ENCODE measurements at regions not wholly inside any gene's neighbourhood (a gene's known extent, or its start where the extent isn't known, plus 50 kb on each side); places are given as distances from the start of the nearest gene placed in this dataset.

DNA sequence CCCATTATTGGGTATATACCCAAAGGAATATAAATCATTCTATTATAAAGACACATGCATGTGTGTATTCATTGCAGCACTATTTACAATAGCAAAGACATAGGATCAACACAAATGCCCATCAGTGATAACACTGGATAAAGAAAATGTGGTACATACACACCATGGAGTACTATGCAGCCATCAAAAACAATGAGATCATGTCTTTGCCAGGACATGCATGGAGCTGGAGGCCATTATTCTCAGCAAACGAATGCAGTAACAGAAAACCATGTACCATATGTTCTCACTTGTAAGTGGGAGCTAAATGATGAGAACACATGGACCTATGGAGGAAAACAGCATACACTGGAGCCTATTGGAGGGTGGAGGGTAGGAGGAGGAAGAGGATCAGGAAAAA is 402.4 kb downstream of the CSNK1G3 start:
- Histone ChIP-seq H3K4me3 (ENCODE audit: low read depth in 1 of 3, low read length in 3 of 3) (no peak overlapping the region), H3K27ac (ENCODE audit: low read depth in 1 of 2, low read length in 2 of 2) (no peak overlapping the region)

GRCh38 chr5:123907349-123907748 is 395.4 kb downstream of the CSNK1G3 start:
- H3K36me3 ChIP-seq (ENCODE audit: control insufficient read depth in 4 of 4, insufficient read depth in 3 of 4, low read depth in 1 of 4, low read length in 3 of 4), result no peaks in the 10 kb centered on the region
- no peak for TF ChIP-seq FOXA1 (IDR thresholded peaks at IDR 0.05)
- TF ChIP-seq, protein P1, sequence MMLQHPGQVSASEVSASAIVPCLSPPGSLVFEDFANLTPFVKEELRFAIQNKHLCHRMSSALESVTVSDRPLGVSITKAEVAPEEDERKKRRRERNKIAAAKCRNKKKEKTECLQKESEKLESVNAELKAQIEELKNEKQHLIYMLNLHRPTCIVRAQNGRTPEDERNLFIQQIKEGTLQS (IDR thresholded peaks at IDR 0.05), result no peak
- no peak for TF ChIP-seq RXRA (IDR thresholded peaks at IDR 0.05)
- TF ChIP-seq NR2F2 (IDR thresholded peaks at IDR 0.05), result no peak
- TF ChIP-seq, protein P2, sequence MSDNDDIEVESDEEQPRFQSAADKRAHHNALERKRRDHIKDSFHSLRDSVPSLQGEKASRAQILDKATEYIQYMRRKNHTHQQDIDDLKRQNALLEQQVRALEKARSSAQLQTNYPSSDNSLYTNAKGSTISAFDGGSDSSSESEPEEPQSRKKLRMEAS (IDR thresholded peaks at IDR 0.05), result no peak
- H3K9ac ChIP-seq (ENCODE audit: low read depth in 1 of 2, low read length in 2 of 2), result no peak overlapping the region
- no peak overlapping the region for H3K4me3 ChIP-seq (ENCODE audit: low read depth in 1 of 3, low read length in 3 of 3)
- H3K9me3 ChIP-seq (ENCODE audit: control insufficient read depth in 4 of 4, low read length in 3 of 4), result no peaks in the 10 kb centered on the region
- no peaks in the 10 kb centered on the region for H3K27me3 ChIP-seq (ENCODE audit: control insufficient read depth in 4 of 4, insufficient read depth in 4 of 4, low read length in 3 of 4)
- no peak for DNase-seq (ENCODE audit: low spot score)
- H3K4me1 ChIP-seq (ENCODE audit: control insufficient read depth in 4 of 4, insufficient read depth in 4 of 4, low read length in 3 of 4), result no peaks in the 10 kb centered on the region
- no peak overlapping the region for H3K27ac ChIP-seq (ENCODE audit: low read depth in 1 of 2, low read length in 2 of 2)
- WGBS, result 84% methylated on average over 3 of the region's 3 CpGs

More for the DNA sequence above, 402.4 kb downstream of the CSNK1G3 start:
- Histone ChIP-seq H3K9me3 (ENCODE audit: control insufficient read depth in 4 of 4, low read length in 3 of 4) (peaks cover 0 to 5% (median under 1%) of the 10 kb centered on the region in 4 donors), H3K27me3 (ENCODE audit: control insufficient read depth in 4 of 4, insufficient read depth in 4 of 4, low read length in 3 of 4) (no peaks in the 10 kb centered on the region), H3K36me3 (ENCODE audit: control insufficient read depth in 4 of 4, insufficient read depth in 3 of 4, low read depth in 1 of 4, low read length in 3 of 4) (no peaks in the 10 kb centered on the region), H3K9ac (ENCODE audit: low read depth in 1 of 2, low read length in 2 of 2) (no peak overlapping the region), H3K4me1 (ENCODE audit: control insufficient read depth in 4 of 4, insufficient read depth in 4 of 4, low read length in 3 of 4) (no peaks in the 10 kb centered on the region)
- WGBS, result 28% methylated on average over 1 of the region's 1 CpG
- TF ChIP-seq NR2F2 (IDR thresholded peaks at IDR 0.05) (no peak), HNF4A (conservative IDR thresholded peaks at IDR 0.05) (no peak), SP1 (IDR thresholded peaks at IDR 0.05) (no peak), FOXA1 (IDR thresholded peaks at IDR 0.05) (no peak), HNF4G (IDR thresholded peaks at IDR 0.05) (no peak), GABPA (IDR thresholded peaks at IDR 0.05 in 1 of 2, conservative IDR thresholded peaks at IDR 0.05 in 1 of 2) (no peak), RXRA (IDR thresholded peaks at IDR 0.05) (no peak), YY1 (IDR thresholded peaks at IDR 0.05) (no peak), RAD21 (IDR thresholded peaks at IDR 0.05) (no peak), FOXA2 (IDR thresholded peaks at IDR 0.05) (no peak), JUND (IDR thresholded peaks at IDR 0.05) (no peak), EGR1 (IDR thresholded peaks at IDR 0.05; ENCODE audit: low read depth in 2 of 2) (no peak), TAF1 (conservative IDR thresholded peaks at IDR 0.05) (no peak)
- TF ChIP-seq, protein P3, sequence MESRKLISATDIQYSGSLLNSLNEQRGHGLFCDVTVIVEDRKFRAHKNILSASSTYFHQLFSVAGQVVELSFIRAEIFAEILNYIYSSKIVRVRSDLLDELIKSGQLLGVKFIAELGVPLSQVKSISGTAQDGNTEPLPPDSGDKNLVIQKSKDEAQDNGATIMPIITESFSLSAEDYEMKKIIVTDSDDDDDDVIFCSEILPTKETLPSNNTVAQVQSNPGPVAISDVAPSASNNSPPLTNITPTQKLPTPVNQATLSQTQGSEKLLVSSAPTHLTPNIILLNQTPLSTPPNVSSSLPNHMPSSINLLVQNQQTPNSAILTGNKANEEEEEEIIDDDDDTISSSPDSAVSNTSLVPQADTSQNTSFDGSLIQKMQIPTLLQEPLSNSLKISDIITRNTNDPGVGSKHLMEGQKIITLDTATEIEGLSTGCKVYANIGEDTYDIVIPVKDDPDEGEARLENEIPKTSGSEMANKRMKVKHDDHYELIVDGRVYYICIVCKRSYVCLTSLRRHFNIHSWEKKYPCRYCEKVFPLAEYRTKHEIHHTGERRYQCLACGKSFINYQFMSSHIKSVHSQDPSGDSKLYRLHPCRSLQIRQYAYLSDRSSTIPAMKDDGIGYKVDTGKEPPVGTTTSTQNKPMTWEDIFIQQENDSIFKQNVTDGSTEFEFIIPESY (IDR thresholded peaks at IDR 0.05), result no peak
- TF ChIP-seq, protein P4, sequence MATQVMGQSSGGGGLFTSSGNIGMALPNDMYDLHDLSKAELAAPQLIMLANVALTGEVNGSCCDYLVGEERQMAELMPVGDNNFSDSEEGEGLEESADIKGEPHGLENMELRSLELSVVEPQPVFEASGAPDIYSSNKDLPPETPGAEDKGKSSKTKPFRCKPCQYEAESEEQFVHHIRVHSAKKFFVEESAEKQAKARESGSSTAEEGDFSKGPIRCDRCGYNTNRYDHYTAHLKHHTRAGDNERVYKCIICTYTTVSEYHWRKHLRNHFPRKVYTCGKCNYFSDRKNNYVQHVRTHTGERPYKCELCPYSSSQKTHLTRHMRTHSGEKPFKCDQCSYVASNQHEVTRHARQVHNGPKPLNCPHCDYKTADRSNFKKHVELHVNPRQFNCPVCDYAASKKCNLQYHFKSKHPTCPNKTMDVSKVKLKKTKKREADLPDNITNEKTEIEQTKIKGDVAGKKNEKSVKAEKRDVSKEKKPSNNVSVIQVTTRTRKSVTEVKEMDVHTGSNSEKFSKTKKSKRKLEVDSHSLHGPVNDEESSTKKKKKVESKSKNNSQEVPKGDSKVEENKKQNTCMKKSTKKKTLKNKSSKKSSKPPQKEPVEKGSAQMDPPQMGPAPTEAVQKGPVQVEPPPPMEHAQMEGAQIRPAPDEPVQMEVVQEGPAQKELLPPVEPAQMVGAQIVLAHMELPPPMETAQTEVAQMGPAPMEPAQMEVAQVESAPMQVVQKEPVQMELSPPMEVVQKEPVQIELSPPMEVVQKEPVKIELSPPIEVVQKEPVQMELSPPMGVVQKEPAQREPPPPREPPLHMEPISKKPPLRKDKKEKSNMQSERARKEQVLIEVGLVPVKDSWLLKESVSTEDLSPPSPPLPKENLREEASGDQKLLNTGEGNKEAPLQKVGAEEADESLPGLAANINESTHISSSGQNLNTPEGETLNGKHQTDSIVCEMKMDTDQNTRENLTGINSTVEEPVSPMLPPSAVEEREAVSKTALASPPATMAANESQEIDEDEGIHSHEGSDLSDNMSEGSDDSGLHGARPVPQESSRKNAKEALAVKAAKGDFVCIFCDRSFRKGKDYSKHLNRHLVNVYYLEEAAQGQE (IDR thresholded peaks at IDR 0.05), result no peak
- TF ChIP-seq, protein P1 (IDR thresholded peaks at IDR 0.05), result no peak
- TF ChIP-seq, protein P5, sequence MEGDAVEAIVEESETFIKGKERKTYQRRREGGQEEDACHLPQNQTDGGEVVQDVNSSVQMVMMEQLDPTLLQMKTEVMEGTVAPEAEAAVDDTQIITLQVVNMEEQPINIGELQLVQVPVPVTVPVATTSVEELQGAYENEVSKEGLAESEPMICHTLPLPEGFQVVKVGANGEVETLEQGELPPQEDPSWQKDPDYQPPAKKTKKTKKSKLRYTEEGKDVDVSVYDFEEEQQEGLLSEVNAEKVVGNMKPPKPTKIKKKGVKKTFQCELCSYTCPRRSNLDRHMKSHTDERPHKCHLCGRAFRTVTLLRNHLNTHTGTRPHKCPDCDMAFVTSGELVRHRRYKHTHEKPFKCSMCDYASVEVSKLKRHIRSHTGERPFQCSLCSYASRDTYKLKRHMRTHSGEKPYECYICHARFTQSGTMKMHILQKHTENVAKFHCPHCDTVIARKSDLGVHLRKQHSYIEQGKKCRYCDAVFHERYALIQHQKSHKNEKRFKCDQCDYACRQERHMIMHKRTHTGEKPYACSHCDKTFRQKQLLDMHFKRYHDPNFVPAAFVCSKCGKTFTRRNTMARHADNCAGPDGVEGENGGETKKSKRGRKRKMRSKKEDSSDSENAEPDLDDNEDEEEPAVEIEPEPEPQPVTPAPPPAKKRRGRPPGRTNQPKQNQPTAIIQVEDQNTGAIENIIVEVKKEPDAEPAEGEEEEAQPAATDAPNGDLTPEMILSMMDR (IDR thresholded peaks at IDR 0.05; ENCODE audit: low read depth, low read length, missing input control), result no peak
- no peak for DNase-seq (ENCODE audit: low spot score)
